Loucy (cell line): ENCODE measurements at regions not wholly inside any gene's neighbourhood (a gene's known extent, or its start where the extent isn't known, plus 50 kb on each side); places are given as distances from the start of the nearest gene placed in this dataset.

ENCODE experiments used
- H2AFZ ChIP-seq: fragments of 200-600 bp; sonication (generic); 2 replicates; pipeline ENCODE4 v1.6.0; 2016; ENCODE audit warnings: antibody characterized with exemption, mild to moderate bottlenecking, low read length, moderate library complexity
- H3F3A ChIP-seq: fragments of 200-600 bp; 2 replicates; pipeline ENCODE4 v1.6.0; 2016; ENCODE audit warnings: antibody characterized with exemption, low read depth, mild to moderate bottlenecking
- H3K27me3 ChIP-seq: fragments of 200-600 bp; sonication (generic); 2 replicates; pipeline ENCODE4 v1.6.1; 2014; ENCODE audit warnings: low read length, mild to moderate bottlenecking; ENCODE audit not compliant: insufficient read depth, poor library complexity, severe bottlenecking
- H3K36me3 ChIP-seq: fragments of 200-600 bp; sonication (generic); 2 replicates; pipeline ENCODE4 v1.6.1; 2016; ENCODE audit warnings: low read length; ENCODE audit not compliant: insufficient read depth
- H3K4me1 ChIP-seq: fragments of 200-600 bp; sonication (generic); 2 replicates; pipeline ENCODE4 v1.5.1; 2014; ENCODE audit warnings: low read length, mild to moderate bottlenecking; ENCODE audit not compliant: insufficient read depth, poor library complexity, severe bottlenecking
- H3K4me2 ChIP-seq: fragments of 200-600 bp; sonication (generic); 2 replicates; pipeline ENCODE4 v1.6.0; 2014; ENCODE audit warnings: antibody characterized with exemption, low read length, low read depth, mild to moderate bottlenecking; ENCODE audit not compliant: poor library complexity, severe bottlenecking
- H3K4me3 ChIP-seq: fragments of 200-600 bp; sonication (generic); 2 replicates; pipeline ENCODE4 v1.5.1; 2014; ENCODE audit warnings: low read length, mild to moderate bottlenecking, mixed read lengths; ENCODE audit not compliant: poor library complexity, severe bottlenecking
- H3K79me2 ChIP-seq: fragments of 200-600 bp; sonication (generic); 2 replicates; pipeline ENCODE4 v1.6.1; 2014; ENCODE audit warnings: low read length; ENCODE audit not compliant: insufficient read depth
- H3K9ac ChIP-seq: fragments of 200-600 bp; sonication (generic); 2 replicates; pipeline ENCODE4 v1.6.0; 2014; ENCODE audit warnings: mild to moderate bottlenecking, low read depth, low read length, moderate library complexity; ENCODE audit not compliant: poor library complexity, severe bottlenecking
- H3K9me2 ChIP-seq: fragments of 200-600 bp; sonication (generic); replicated peaks from 2 replicates; pipeline ENCODE4 v1.6.1; 2016; ENCODE audit warnings: low read depth, low read length, mixed read lengths
- H3K9me3 ChIP-seq: fragments of 200-600 bp; sonication (generic); 2 replicates; pipeline ENCODE4 v1.6.1; 2014; ENCODE audit warnings: mild to moderate bottlenecking, antibody characterized with exemption, low read length, low read depth; ENCODE audit not compliant: insufficient read depth
- H4K20me1 ChIP-seq: fragments of 200-600 bp; sonication (generic); 2 replicates; pipeline ENCODE4 v1.6.0; 2014; ENCODE audit warnings: antibody characterized with exemption, low read length, mild to moderate bottlenecking; ENCODE audit not compliant: insufficient read depth, poor library complexity, severe bottlenecking
- CTCF ChIP-seq: fragments of 200-600 bp; sonication (generic); conservative IDR thresholded peaks from 2 replicates; pipeline ENCODE4 v1.5.1; 2014; ENCODE audit warnings: mild to moderate bottlenecking, antibody characterized with exemption, low read length
- EZH2phosphoT487 ChIP-seq: fragments of 200-600 bp; IDR thresholded peaks from 2 replicates; pipeline ENCODE4 v1.6.1; 2018; ENCODE audit warnings: antibody characterized with exemption, mild to moderate bottlenecking, moderate library complexity, borderline replicate concordance

- Histone ChIP-seq H4K20me1 (no peaks in the 10 kb centered on the region), H2AFZ (no peak overlapping the region), H3K4me1 (peaks cover 17% of the 10 kb centered on the region), H3K9me3 (no peaks in the 10 kb centered on the region), H3F3A (no peaks in the 10 kb centered on the region), H3K36me3 (no peaks in the 10 kb centered on the region), H3K9me2 (no peaks in the 10 kb centered on the region), H3K4me2 (peak overlapping the region; percentile 77), H3K9ac (peak overlapping the region; percentile 33), H3K27me3 (no peaks in the 10 kb centered on the region), H3K4me3 (peak overlapping the region; percentile 57), H3K79me2 (no peaks in the 10 kb centered on the region)
- no peak for TF ChIP-seq CTCF
- TF ChIP-seq EZH2phosphoT487, result no peak
Measured at GRCh38 chr1:23619299-23620188, 60.2 kb upstream of the ID3 start.

- Histone ChIP-seq H3K4me3 (no peak overlapping the region), H3K9me2 (no peaks in the 10 kb centered on the region), H3K36me3 (no peaks in the 10 kb centered on the region), H3K4me2 (no peak overlapping the region), H3K27me3 (no peaks in the 10 kb centered on the region), H2AFZ (no peak overlapping the region), H3F3A (no peaks in the 10 kb centered on the region), H4K20me1 (no peaks in the 10 kb centered on the region), H3K79me2 (no peaks in the 10 kb centered on the region), H3K4me1 (peaks cover 17% of the 10 kb centered on the region), H3K9ac (no peak overlapping the region), H3K9me3 (no peaks in the 10 kb centered on the region)
- no peak for TF ChIP-seq CTCF
- no peak for TF ChIP-seq EZH2phosphoT487
Measured at GRCh38 chr1:23618586-23619083, 59.3 kb upstream of the ID3 start.

- Histone ChIP-seq H3K4me3 (no peak overlapping the region), H3K9ac (no peak overlapping the region), H3K9me3 (no peaks in the 10 kb centered on the region), H3K4me1 (peaks cover 33% of the 10 kb centered on the region), H3K79me2 (no peaks in the 10 kb centered on the region), H2AFZ (no peak overlapping the region), H3F3A (no peaks in the 10 kb centered on the region), H4K20me1 (no peaks in the 10 kb centered on the region), H3K36me3 (no peaks in the 10 kb centered on the region), H3K4me2 (no peak overlapping the region), H3K27me3 (no peaks in the 10 kb centered on the region), H3K9me2 (no peaks in the 10 kb centered on the region)
- TF ChIP-seq CTCF (no peak), EZH2phosphoT487 (no peak)
Measured at GRCh38 chr1:23617084-23617521, 57.8 kb upstream of the ID3 start.
